KMS-11 (cell line): ENCODE measurements at regions not wholly inside any gene's neighbourhood (a gene's known extent, or its start where the extent isn't known, plus 50 kb on each side); places are given as distances from the start of the nearest gene placed in this dataset.

ENCODE experiments used
- H2AFZ ChIP-seq: fragments of 200-600 bp; sonication (generic); 2 replicates; pipeline ENCODE4 v1.6.1; 2016; ENCODE audit warnings: antibody characterized with exemption, mixed run types, low read depth
- H3K27ac ChIP-seq: fragments of 200-600 bp; sonication (generic); 2 replicates; pipeline ENCODE4 v1.6.1; 2016; ENCODE audit warnings: mild to moderate bottlenecking, mixed run types
- H3K27me3 ChIP-seq: fragments of 200-600 bp; sonication (generic); 2 replicates; pipeline ENCODE4 v1.6.1; 2017; ENCODE audit warnings: mild to moderate bottlenecking, low read depth, mixed run types, moderate library complexity; ENCODE audit not compliant: insufficient read depth
- H3K36me3 ChIP-seq: fragments of 200-600 bp; sonication (generic); 2 replicates; pipeline ENCODE4 v1.6.1; 2017; ENCODE audit warnings: mild to moderate bottlenecking, mixed run types; ENCODE audit not compliant: insufficient read depth
- H3K4me1 ChIP-seq: fragments of 200-600 bp; sonication (generic); 2 replicates; pipeline ENCODE4 v1.6.1; 2016; ENCODE audit warnings: mild to moderate bottlenecking, low read depth, mixed run types; ENCODE audit not compliant: poor library complexity, severe bottlenecking
- H3K4me2 ChIP-seq: fragments of 200-600 bp; sonication (generic); 2 replicates; pipeline ENCODE4 v1.7.0; 2016; ENCODE audit warnings: mild to moderate bottlenecking, mixed run types
- H3K4me3 ChIP-seq: fragments of 200-600 bp; sonication (generic); IDR thresholded peaks from 2 replicates; pipeline ENCODE4 v1.6.1; 2017; ENCODE audit warnings: low read depth, low read length, mixed read lengths; ENCODE audit not compliant: insufficient read depth
- H3K79me2 ChIP-seq: fragments of 200-600 bp; sonication (generic); 2 replicates; pipeline ENCODE4 v1.6.1; 2016; ENCODE audit warnings: low read depth, mixed run types; ENCODE audit not compliant: insufficient read depth
- H3K9ac ChIP-seq: fragments of 200-600 bp; sonication (generic); 2 replicates; pipeline ENCODE4 v1.6.1; 2016; ENCODE audit warnings: mild to moderate bottlenecking, mixed run types
- H4K20me1 ChIP-seq: fragments of 200-600 bp; sonication (generic); 2 replicates; pipeline ENCODE4 v1.6.1; 2016; ENCODE audit warnings: mild to moderate bottlenecking, mixed run types; ENCODE audit not compliant: insufficient read depth
- TF ChIP-seq, protein P1 (sequence below): fragments of 200-600 bp; sonication (generic); conservative IDR thresholded peaks from 2 replicates; pipeline ENCODE4 v1.6.1; 2017; ENCODE audit warnings: low read depth, mild to moderate bottlenecking, antibody characterized with exemption, low read length, moderate library complexity, mixed read lengths

DNA sequence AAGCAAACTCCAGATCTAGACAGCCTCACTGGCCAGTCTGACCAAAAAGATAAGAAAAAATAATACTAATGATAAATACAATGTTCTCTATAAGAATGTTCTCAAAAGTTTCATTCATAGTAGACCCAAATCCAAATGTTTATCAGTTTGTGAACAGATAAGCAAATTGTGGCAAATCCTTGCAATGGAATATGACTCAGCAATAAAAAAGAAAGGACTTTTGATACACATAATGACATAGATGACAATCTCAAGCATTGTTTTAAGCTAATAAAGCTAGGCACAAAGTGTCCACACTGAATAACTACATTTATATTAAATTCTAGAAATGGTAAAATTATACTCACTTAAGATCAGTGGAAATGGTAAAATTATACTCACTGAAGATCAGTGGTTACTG is 195.4 kb upstream of the TYRP1 start:
- no peak overlapping the region for H3K9ac ChIP-seq
- no peak overlapping the region for H3K27ac ChIP-seq

DNA sequence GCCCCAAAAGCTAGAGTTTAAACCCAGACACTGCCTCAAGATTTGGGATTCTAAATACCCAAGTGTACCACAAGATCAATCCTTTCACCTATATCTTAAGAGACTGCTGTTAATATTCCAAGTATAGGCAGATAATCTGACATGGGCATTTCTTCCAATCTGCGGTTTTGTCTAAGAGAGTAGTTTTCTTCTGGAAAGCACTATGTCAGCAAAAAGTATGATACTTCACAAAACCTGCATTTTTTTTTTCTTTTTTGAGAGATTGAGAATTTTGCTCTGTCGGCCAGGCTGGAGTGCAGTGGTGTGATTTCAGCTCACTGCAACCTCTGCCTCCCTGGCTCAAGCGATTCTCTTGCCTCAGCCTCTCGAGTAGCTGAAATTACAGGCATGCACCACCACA is 190.7 kb upstream of the TYRP1 start:
- Histone ChIP-seq H3K36me3 (no peaks in the 10 kb centered on the region), H3K4me3 (no peak overlapping the region), H3K4me1 (no peaks in the 10 kb centered on the region), H3K79me2 (no peaks in the 10 kb centered on the region), H3K4me2 (no peak overlapping the region), H3K27me3 (no peaks in the 10 kb centered on the region), H2AFZ (no peak overlapping the region), H4K20me1 (no peaks in the 10 kb centered on the region), H3K9ac (no peak overlapping the region), H3K27ac (no peak overlapping the region)
- TF ChIP-seq, protein P1, sequence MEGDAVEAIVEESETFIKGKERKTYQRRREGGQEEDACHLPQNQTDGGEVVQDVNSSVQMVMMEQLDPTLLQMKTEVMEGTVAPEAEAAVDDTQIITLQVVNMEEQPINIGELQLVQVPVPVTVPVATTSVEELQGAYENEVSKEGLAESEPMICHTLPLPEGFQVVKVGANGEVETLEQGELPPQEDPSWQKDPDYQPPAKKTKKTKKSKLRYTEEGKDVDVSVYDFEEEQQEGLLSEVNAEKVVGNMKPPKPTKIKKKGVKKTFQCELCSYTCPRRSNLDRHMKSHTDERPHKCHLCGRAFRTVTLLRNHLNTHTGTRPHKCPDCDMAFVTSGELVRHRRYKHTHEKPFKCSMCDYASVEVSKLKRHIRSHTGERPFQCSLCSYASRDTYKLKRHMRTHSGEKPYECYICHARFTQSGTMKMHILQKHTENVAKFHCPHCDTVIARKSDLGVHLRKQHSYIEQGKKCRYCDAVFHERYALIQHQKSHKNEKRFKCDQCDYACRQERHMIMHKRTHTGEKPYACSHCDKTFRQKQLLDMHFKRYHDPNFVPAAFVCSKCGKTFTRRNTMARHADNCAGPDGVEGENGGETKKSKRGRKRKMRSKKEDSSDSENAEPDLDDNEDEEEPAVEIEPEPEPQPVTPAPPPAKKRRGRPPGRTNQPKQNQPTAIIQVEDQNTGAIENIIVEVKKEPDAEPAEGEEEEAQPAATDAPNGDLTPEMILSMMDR = no peak

More for the DNA sequence above, 195.4 kb upstream of the TYRP1 start:
- H3K36me3 ChIP-seq = no peaks in the 10 kb centered on the region
- H4K20me1 ChIP-seq = no peaks in the 10 kb centered on the region
- H3K4me2 ChIP-seq = no peak overlapping the region
- H3K27me3 ChIP-seq = no peaks in the 10 kb centered on the region
- no peak overlapping the region for H2AFZ ChIP-seq
- no peaks in the 10 kb centered on the region for H3K79me2 ChIP-seq
- TF ChIP-seq, protein P1 = no peak
- H3K4me1 ChIP-seq = no peaks in the 10 kb centered on the region
- no peak overlapping the region for H3K4me3 ChIP-seq

DNA sequence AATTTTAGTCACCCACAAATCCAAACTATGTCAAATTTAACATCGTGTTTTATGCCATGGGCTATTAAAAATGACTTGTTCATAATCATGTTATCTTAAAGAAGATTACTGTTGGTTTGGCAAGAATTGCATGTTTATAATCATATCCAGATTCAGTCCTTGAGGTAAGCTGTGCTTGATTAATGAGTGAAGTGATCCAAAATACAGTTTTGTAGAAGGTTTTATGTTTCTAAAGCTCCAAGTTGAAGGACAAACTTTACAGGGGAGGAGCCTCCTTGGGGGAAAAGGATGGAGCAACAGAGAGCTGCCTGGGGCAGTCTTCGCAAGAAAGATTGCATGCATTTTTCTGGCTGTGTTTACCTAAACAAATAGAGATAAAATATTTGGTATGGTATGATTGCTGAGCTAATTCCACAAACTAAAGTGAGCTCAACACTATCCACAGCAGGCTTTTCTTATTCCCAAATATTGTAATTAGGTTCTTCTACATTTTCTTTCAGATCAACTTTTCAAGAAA is 189.5 kb upstream of the TYRP1 start:
- H4K20me1 ChIP-seq = no peaks in the 10 kb centered on the region
- H3K4me2 ChIP-seq = no peak overlapping the region
- H3K36me3 ChIP-seq = no peaks in the 10 kb centered on the region
- H3K79me2 ChIP-seq = no peaks in the 10 kb centered on the region
- H3K4me1 ChIP-seq = no peaks in the 10 kb centered on the region
- TF ChIP-seq, protein P1 = no peak
- no peak overlapping the region for H3K27ac ChIP-seq
- no peak overlapping the region for H3K4me3 ChIP-seq
- H3K9ac ChIP-seq = no peak overlapping the region
- H2AFZ ChIP-seq = no peak overlapping the region
- no peaks in the 10 kb centered on the region for H3K27me3 ChIP-seq

DNA sequence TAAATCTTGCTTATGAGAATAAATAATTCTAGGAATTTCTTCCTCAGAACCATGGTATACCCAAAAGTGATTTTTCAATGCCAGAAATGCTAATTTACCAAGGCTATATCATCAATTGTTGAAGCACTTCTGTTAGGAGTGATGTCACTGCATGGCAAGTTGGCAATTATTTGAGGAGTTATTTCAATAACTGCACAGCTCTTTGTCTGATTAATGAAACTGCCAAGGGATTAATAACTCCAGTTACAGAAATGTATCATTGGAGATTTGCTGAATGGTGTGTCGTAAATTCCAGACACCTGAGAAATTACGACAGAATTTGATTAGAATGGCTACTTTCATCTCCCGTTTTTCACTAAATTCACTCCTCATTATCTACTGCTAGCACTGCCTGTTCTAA is 182.6 kb upstream of the TYRP1 start:
- H2AFZ ChIP-seq = no peak overlapping the region
- H3K27ac ChIP-seq = no peak overlapping the region
- TF ChIP-seq, protein P1 = no peak

More for the DNA sequence above, 182.6 kb upstream of the TYRP1 start:
- Histone ChIP-seq H3K4me3 (no peak overlapping the region), H4K20me1 (no peaks in the 10 kb centered on the region), H3K27me3 (no peaks in the 10 kb centered on the region), H3K4me2 (no peak overlapping the region), H3K79me2 (no peaks in the 10 kb centered on the region), H3K4me1 (no peaks in the 10 kb centered on the region), H3K9ac (no peak overlapping the region), H3K36me3 (no peaks in the 10 kb centered on the region)
